ENCODE measurements at regions not wholly inside any gene's neighbourhood (a gene's known extent, or its start where the extent isn't known, plus 50 kb on each side); places are given as distances from the start of the nearest gene placed in this dataset.
A peak's percentile ranks its signal among the peaks of the same experiment; 100 is the strongest.
"Not testable (repeated sequence)": the region's sequence is repeated elsewhere in the genome, so short reads cannot be mapped to it uniquely, and the experiment has no call there.

GRCh38 chr7:68707958-68708357 lies 890.3 kb upstream of the AUTS2 start:
- DNase-seq (ENCODE audit: low spot score), result no peak

- DNase-seq (ENCODE audit: low spot score), result no peak
Measured at GRCh38 chr7:68712956-68713495, 885.2 kb upstream of the AUTS2 start.

DNA sequence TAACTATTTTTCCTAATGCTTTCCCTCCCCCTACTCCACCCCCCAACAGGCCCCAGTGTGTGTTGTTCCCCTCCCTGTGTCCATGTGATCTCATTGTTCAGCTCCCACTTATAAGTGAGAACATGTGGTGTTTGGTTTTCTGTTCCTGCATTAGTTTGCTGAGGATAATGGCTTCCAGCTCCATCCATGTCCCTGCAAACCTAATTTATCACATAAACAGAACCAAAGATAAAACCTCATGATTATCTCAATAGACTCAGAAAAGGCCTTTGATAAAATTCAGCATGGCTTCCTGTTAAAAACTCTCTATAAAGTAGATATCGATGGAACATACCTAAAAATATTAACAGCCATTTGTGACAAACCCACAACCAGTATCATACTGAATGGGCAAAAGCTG lies 884.1 kb upstream of the AUTS2 start:
- not testable (repeated sequence) for DNase-seq (ENCODE audit: low spot score)

DNA sequence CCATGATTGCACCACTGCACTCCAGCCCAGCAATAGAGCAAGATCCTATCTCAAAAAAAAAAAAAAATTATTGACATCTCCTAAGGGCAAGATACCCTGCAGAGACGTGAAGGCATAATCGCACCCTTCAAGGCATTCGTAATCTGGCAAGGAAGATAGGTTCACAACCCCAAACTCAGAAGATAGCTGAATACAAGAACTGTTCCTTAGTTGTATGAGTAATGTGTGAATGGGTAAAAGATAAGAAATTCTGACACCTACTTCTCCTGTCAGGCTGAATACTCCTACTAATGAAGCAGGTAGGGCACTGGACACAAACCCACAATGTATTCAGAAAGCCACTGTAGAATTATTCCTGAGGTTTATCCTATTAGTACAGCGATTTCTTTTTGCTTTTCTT lies 882.4 kb upstream of the AUTS2 start:
- no peak for DNase-seq (ENCODE audit: low spot score)

GRCh38 chr7:68717176-68717575 lies 881.1 kb upstream of the AUTS2 start:
- no peak for DNase-seq (ENCODE audit: low spot score)

DNA sequence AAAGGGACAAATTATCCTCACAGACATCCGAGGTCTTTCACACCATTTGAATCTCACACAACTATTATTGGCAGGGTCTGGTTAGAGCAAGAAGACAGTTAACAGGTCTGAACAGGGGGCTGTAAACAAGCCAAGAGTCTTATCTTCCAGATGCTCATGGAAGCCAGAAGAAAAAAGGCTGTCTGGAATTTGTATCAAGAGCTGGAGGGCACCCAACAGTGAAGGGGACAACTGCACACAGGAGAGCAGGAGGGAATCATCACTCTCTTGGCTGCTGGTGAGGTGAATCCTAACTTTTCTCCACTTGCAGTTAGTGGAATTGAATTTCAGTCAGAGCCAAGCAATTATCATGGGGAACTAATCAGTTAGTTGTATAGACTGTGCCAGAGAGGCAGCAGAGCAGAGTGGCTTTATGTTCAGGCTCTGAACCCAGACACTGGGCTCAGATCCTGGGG lies 880.2 kb upstream of the AUTS2 start:
- no peak for DNase-seq (ENCODE audit: low spot score)

DNA sequence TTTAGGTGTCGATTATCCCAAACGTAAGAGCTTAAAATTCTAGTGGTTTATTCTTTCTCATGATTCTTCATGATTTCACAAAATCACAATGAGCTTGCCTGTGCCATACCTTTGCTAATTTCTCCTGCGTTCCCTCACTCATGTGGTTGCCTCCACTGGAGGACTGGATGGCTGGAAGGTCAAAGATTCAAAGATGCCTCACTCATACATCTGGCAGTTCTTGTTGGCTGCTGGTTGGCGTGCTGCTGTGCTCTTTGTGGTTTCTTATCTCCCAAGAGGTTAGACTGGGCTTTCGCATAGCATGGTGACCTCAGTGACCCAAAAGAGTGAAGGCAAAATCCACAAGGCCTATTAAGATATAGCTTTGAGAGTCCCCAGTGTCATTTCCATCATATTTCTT lies 877.6 kb upstream of the AUTS2 start:
- no peak for DNase-seq (ENCODE audit: low spot score)

DNA sequence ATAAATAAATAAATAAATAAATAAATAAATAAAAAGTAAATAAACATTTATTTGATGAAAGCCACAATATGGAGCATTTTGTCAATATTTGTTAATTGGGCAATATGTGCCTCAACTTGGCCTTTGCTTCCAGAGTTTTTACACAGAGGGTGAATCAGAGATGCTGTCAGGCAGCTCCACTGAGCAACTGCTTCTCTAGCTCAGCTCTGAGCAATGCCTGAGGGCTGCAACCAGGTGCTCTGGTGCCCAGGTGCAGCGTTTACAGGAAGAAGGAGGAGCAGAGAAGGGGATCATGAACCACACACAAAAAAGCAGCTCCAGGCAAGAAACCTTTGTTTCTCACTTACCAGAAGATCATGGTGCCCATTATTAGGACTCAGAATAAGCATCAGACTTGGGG lies 876.2 kb upstream of the AUTS2 start:
- DNase-seq (ENCODE audit: low spot score), result no peak

DNA sequence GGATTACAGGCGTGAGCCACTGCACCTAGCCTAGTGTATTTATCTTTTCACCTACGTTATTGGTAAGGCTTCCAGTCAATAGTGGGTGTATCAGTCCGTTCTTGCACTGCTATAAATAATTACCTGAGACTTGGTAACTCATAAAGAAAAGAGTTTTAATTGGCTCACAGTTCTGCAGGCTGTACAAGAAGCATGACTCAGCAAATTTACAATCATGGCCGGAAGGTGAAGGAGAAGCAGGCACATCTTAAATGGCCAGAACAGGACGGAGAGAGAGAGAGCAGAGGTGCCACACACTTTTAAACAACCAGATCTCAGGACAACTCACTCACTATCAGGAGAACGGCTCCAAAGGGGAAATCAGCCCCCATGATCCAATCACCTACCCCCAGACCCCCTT lies 873.3 kb upstream of the AUTS2 start:
- DNase-seq (ENCODE audit: low spot score), result no peak

DNA sequence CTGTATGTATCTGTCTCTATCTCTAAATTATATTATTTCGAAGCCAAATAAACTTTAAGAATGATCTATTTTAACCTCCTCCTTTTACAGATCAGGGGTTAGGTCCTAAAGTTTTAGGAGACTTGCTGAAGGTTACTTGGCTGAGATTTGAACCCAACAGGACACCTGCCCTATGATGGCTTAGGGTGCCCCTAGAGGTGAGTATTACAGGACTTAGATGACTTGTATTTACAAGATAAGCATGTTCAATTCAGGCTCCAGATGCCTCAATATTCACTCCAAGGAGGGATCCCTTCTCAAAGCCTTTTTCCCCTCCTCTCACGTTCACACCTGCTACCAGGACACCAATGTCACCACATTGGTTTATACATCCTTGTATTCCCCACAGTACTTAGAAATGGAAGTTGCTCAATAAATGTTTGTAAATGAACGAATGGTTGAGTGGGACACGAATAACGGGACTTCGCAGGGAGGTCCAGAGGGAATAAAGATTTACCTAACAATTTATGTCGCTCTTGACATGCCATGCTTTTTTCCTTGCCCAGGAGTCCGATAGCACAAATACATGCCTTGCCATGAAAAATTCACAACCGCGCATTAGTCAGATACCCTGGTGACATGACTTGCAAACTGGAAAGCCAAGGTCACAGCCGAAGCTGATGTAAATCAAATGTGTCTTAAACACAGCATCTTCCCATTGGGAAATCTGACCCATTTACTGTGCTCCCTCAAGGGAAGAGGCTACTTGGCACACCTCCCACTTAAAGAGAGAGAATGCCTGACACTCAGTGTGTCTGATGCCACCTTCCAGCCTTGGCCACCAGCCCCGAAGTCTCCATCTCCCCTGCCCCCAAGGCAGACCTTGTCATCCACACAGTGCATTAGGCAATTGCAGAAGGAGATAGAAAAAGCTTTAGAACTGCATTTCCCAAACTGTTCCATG lies 872.2 kb upstream of the AUTS2 start:
- DNase-seq (ENCODE audit: low spot score), result no peak

GRCh38 chr7:68728720-68729119 lies 869.6 kb upstream of the AUTS2 start:
- DNase-seq (ENCODE audit: low spot score), result not testable (repeated sequence)

DNA sequence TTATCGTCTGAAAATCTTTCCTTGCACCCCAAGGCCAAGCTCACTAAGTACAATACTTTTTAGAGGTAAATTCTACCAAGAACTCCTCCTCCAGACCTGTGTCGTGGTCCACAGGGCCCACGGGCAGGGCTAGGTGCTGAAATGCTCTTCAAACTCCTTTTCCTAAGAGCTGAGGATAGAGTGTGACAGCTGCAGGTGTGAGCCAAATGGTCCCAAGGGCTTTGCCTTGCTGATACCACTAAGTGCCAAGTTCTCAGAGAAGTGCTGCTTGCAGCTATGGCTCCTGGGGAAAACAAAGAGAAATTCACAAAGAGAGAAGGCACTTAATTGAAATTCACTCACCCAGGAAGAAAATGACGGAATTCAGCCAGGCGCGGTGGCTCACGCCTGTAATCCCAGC lies 868.9 kb upstream of the AUTS2 start:
- DNase-seq (ENCODE audit: low spot score), result no peak

DNA sequence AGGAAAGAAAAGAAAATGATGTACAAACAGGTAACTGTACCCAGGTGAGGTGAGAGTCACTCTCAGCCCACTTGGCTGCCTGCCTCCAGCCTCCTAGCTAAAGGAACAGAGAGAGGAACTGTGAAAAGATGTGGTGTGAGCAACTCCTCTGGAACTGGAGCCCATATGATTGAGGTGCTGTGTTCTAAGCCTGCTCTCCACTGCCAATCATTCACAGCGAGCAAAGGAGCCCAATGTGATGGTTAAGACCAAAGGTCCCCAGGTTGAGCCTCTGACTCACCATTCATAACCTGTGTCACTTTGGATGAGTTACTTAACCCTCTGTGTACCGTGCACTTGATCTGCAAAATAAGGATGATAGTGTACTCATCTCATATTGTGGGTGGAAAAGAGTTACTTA lies 868.1 kb upstream of the AUTS2 start:
- DNase-seq (ENCODE audit: low spot score), result no peak

DNA sequence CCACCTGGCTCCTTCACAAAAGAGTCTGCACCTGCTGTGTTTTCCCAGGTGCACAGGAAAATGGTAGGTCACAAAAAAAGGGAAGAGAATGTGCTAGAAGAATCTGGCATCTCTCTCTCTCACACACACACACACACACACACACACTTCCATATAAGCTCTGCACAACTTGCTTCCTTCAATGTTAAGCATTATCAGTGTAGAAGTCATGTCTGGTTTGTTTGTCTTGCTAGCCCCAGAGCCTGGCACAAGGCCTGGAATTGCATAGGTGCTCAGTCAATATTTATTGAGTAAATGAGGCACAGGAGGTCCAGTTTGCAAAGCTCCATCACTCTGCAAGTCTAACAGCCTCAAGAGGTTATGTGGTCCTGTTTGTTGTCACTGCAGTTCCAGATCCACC lies 867.3 kb upstream of the AUTS2 start:
- no peak for DNase-seq (ENCODE audit: low spot score)

GRCh38 chr7:68733219-68734153 lies 864.8 kb upstream of the AUTS2 start:
- no peak for DNase-seq (ENCODE audit: low spot score)

GRCh38 chr7:68734431-68734830 lies 863.8 kb upstream of the AUTS2 start:
- no peak for DNase-seq (ENCODE audit: low spot score)

DNA sequence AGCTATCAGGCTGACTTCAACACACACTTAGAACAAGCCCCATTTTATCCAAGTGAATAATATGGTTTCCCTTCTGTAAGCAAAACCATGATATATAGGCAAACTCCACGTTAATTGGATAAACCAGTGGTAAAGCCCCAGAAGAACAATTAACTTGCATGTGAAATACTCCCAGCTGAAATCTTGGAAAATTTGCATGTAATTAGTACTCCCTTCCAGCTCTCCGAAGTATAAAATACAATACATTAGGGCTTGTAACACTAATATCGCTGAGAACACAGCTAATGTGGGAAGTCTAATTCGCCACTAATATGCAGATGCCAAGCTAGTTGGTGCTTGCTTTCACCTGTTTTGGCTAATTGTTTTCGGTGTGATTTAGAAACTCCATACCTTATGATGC lies 859.0 kb upstream of the AUTS2 start:
- no peak for DNase-seq (ENCODE audit: low spot score)

- DNase-seq (ENCODE audit: low spot score), result no peak
Measured at GRCh38 chr7:68744036-68744435, 854.2 kb upstream of the AUTS2 start.

GRCh38 chr7:68748934-68749900 lies 849.1 kb upstream of the AUTS2 start:
- no peak for DNase-seq (ENCODE audit: low spot score)

DNA sequence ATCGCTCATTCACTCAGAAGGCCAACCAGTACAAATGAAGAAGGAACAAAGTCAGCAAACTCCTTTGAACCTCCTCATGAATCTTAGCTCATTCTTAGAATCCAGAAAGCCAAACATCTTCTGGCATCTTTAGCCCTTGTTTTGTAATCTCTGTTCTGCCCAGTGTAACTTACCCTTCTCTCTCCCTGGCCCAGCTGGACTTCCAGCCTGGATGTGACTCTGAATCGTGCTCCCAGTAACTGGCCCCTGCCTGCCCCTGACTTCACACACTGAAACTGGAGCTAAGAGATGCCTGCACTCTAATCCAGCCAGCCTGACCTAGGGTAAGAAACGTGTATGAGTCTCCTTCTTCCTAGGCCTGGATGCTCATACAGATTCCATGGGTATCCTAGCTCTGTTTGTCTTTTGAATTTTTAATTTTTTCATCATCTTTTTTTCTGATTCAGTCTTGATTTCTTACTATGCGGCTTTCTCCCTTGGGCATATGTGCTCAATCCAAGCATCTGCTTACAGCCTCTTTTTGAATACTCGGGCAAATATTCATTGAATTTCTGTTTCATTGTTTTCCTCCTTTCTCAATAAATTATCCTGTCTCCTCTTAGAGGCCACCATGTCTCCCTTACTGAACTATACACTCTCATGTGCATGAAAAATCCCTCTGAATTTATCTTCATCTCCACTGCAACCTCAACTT lies 845.6 kb upstream of the AUTS2 start:
- DNase-seq (ENCODE audit: low spot score), result peak; percentile 32

DNA sequence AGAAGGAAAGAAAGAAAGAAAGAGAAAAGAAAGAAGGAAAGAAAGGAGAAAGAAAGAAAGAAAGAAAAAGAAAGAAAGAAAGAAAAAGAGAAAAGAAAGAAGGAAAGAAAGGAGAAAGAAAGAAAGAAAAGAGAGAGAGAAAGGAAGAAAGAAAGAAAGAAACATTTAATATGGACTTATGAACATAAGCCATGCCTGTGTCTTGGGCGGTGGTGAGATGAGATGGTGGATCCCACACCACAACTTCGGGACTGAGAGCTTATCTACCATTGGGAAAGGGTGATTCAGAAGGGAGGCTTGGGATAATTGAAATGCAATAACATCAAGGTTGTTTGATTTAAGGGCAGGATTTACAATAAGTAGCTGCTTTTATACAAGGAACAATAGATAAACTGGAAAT lies 843.9 kb upstream of the AUTS2 start:
- no peak for DNase-seq (ENCODE audit: low spot score)
